HEK293T (cell line): ENCODE measurements at regions not wholly inside any gene's neighbourhood (a gene's known extent, or its start where the extent isn't known, plus 50 kb on each side); places are given as distances from the start of the nearest gene placed in this dataset.

Source experiments
- ARNT ChIP-seq: fragments of 450-650 bp; IDR thresholded peaks from 2 replicates; pipeline ENCODE4 v1.6.1; 2017; ENCODE audit warnings: mild to moderate bottlenecking
- BHLHE40 ChIP-seq: fragments of 450-650 bp; IDR thresholded peaks from 2 replicates; pipeline ENCODE4 v1.6.1; 2016; ENCODE audit warnings: mild to moderate bottlenecking, moderate library complexity, borderline replicate concordance
- ELF4 ChIP-seq: fragments of 450-650 bp; IDR thresholded peaks from 2 replicates; pipeline ENCODE4 v1.6.1; 2017; ENCODE audit warnings: antibody characterized with exemption
- FOXA1 ChIP-seq: fragments of 450-650 bp; IDR thresholded peaks from 2 replicates; pipeline ENCODE4 v1.6.1; 2016; ENCODE audit warnings: mild to moderate bottlenecking
- FOXK2 ChIP-seq: fragments of 450-650 bp; IDR thresholded peaks from 2 replicates; pipeline ENCODE4 v1.6.1; 2016; ENCODE audit warnings: mild to moderate bottlenecking
- FOXM1 ChIP-seq: fragments of 450-650 bp; IDR thresholded peaks from 2 replicates; pipeline ENCODE4 v1.6.1; 2017; ENCODE audit warnings: mild to moderate bottlenecking, borderline replicate concordance
- L3MBTL2 ChIP-seq: fragments of 450-650 bp; conservative IDR thresholded peaks from 2 replicates; pipeline ENCODE4 v1.6.1; 2016; ENCODE audit warnings: mild to moderate bottlenecking
- NFRKB ChIP-seq: fragments of 450-650 bp; IDR thresholded peaks from 2 replicates; pipeline ENCODE4 v1.6.1; 2016; ENCODE audit warnings: mild to moderate bottlenecking, moderate library complexity
- SP1 ChIP-seq: fragments of 450-650 bp; IDR thresholded peaks from 2 replicates; pipeline ENCODE4 v1.6.1; 2017
- SUZ12 ChIP-seq: fragments of 450-650 bp; IDR thresholded peaks from 2 replicates; pipeline ENCODE4 v1.6.1; 2016; ENCODE audit warnings: mild to moderate bottlenecking
- TARDBP ChIP-seq: fragments of 450-650 bp; IDR thresholded peaks from 2 replicates; pipeline ENCODE4 v1.6.1; 2016
- ZNF384 ChIP-seq: fragments of 450-650 bp; IDR thresholded peaks from 2 replicates; pipeline ENCODE4 v1.6.1; 2016
- TF ChIP-seq, protein P1 (sequence below): fragments of 450-650 bp; IDR thresholded peaks from 2 replicates; pipeline ENCODE4 v1.6.1; 2016

DNA sequence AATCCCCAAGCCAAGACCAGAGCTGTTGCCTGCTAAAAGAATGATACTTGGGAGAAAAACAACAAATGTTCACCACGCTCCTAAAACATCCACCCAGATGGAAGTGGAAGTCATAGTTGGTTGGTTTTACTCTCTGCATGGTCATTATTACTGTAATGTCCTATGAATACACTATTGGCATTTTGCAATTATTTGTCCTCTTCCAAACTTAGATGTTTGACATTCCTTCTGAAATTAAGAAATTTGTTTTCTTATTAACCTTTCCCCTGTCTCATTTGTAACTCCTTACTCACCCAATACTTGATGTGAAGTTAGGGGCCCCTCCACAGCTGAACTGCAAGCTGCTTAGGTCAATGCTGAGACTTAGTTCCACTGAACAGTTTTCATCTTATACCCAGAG lies 383.3 kb downstream of the INHBA start:
- no peak for TF ChIP-seq SP1
- TF ChIP-seq ARNT = no peak
- TF ChIP-seq SUZ12 = no peak
- no peak for TF ChIP-seq FOXA1
- no peak for TF ChIP-seq L3MBTL2
- no peak for TF ChIP-seq FOXM1
- TF ChIP-seq NFRKB = no peak
- no peak for TF ChIP-seq TARDBP
- TF ChIP-seq, protein P1, sequence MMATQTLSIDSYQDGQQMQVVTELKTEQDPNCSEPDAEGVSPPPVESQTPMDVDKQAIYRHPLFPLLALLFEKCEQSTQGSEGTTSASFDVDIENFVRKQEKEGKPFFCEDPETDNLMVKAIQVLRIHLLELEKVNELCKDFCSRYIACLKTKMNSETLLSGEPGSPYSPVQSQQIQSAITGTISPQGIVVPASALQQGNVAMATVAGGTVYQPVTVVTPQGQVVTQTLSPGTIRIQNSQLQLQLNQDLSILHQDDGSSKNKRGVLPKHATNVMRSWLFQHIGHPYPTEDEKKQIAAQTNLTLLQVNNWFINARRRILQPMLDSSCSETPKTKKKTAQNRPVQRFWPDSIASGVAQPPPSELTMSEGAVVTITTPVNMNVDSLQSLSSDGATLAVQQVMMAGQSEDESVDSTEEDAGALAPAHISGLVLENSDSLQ = no peak
- TF ChIP-seq ZNF384 = no peak
- no peak for TF ChIP-seq FOXK2
- no peak for TF ChIP-seq BHLHE40
- TF ChIP-seq ELF4 = no peak
